ENCODE measurements at regions not wholly inside any gene's neighbourhood (a gene's known extent, or its start where the extent isn't known, plus 50 kb on each side); places are given as distances from the start of the nearest gene placed in this dataset.

DNA sequence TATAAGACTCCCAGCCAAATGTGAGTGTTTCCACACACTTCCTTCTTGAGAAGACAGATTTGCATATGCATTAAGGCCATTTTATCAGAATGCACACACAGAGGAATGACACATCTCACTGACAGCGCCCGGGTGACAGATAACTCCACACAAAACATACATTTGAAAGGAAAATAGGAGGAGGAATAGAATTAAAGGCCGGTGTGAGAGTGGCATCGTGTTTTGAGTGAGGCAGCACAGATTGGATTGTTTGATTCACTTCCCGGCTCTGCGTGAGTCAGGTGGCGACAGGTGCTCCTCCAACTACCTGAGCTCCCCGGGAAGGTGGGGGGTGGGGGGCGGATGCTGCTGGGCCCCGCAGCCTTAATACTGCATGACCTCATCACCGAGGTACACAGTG, 429.0 kb downstream of the TSHZ3 start:
- Histone ChIP-seq H3K27ac (ENCODE audit: low read length) (no peak overlapping the region), H3K27me3 (ENCODE audit: control insufficient read depth, insufficient read depth) (no peaks in the 10 kb centered on the region), H3K4me3 (ENCODE audit: low read length) (no peak overlapping the region), H3K9me3 (ENCODE audit: control insufficient read depth, low read length) (no peaks in the 10 kb centered on the region), H3K4me1 (ENCODE audit: control insufficient read depth, insufficient read depth, low read length) (no peaks in the 10 kb centered on the region)
- no peak for DNase-seq
- intact Hi-C loops (cut with DNase I) = no loop called here
- no peak for ATAC-seq
- WGBS = 49% methylated on average over 11 of the region's 11 CpGs

DNA sequence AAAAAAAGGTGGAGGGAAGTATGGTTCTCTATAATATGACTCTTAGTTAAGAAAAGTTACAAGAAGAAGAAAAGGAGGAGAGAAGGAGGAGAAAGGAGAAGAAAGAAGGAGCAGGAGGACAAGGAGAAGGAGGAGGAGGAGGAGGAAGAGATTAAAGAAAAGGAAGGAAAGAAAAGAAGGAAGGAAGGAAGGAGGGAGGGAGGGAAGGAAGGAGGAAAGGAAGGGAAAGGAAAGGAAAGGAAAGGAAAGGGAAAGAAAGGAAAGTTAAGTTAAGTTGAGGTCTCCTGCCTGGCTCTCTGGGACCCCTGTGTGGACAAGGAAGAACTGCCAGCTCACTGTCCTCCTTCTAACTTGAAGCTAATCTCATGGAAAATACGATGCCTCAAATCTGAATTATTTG, 429.5 kb downstream of the TSHZ3 start:
- DNase-seq = no peak
- no peak for ATAC-seq
- no peaks in the 10 kb centered on the region for H3K27me3 ChIP-seq (ENCODE audit: control insufficient read depth, insufficient read depth)
- no peak overlapping the region for H3K27ac ChIP-seq (ENCODE audit: low read length)
- intact Hi-C loops (cut with DNase I) = no loop called here
- H3K4me3 ChIP-seq (ENCODE audit: low read length) = no peak overlapping the region
- 29% methylated on average over 1 of the region's 1 CpG for WGBS
- H3K9me3 ChIP-seq (ENCODE audit: control insufficient read depth, low read length) = no peaks in the 10 kb centered on the region
- no peaks in the 10 kb centered on the region for H3K4me1 ChIP-seq (ENCODE audit: control insufficient read depth, insufficient read depth, low read length)

- DNase-seq (no peak), ATAC-seq (no peak)
- no peaks in the 10 kb centered on the region for H3K9me3 ChIP-seq (ENCODE audit: control insufficient read depth, low read length)
- intact Hi-C loops (cut with DNase I) = no loop called here
- H3K4me3 ChIP-seq (ENCODE audit: low read length) = no peak overlapping the region
- WGBS = 59% methylated on average over 9 of the region's 9 CpGs
- H3K27me3 ChIP-seq (ENCODE audit: control insufficient read depth, insufficient read depth) = no peaks in the 10 kb centered on the region
- H3K27ac ChIP-seq (ENCODE audit: low read length) = no peak overlapping the region
- no peaks in the 10 kb centered on the region for H3K4me1 ChIP-seq (ENCODE audit: control insufficient read depth, insufficient read depth, low read length)
These were observed 433.0 kb downstream of the TSHZ3 start for GRCh38 chr19:30916238-30916637.

- no peak overlapping the region for H3K4me3 ChIP-seq (ENCODE audit: low read length)
- no peaks in the 10 kb centered on the region for H3K27me3 ChIP-seq (ENCODE audit: control insufficient read depth, insufficient read depth)
- DNase-seq (no peak), ATAC-seq (no peak)
- H3K4me1 ChIP-seq (ENCODE audit: control insufficient read depth, insufficient read depth, low read length) = no peaks in the 10 kb centered on the region
- H3K9me3 ChIP-seq (ENCODE audit: control insufficient read depth, low read length) = no peaks in the 10 kb centered on the region
- intact Hi-C loops (cut with DNase I) = no loop called here
- no peak overlapping the region for H3K27ac ChIP-seq (ENCODE audit: low read length)
- 68% methylated on average over 3 of the region's 3 CpGs for WGBS
These were observed 437.7 kb downstream of the TSHZ3 start for GRCh38 chr19:30911491-30911890.

DNA sequence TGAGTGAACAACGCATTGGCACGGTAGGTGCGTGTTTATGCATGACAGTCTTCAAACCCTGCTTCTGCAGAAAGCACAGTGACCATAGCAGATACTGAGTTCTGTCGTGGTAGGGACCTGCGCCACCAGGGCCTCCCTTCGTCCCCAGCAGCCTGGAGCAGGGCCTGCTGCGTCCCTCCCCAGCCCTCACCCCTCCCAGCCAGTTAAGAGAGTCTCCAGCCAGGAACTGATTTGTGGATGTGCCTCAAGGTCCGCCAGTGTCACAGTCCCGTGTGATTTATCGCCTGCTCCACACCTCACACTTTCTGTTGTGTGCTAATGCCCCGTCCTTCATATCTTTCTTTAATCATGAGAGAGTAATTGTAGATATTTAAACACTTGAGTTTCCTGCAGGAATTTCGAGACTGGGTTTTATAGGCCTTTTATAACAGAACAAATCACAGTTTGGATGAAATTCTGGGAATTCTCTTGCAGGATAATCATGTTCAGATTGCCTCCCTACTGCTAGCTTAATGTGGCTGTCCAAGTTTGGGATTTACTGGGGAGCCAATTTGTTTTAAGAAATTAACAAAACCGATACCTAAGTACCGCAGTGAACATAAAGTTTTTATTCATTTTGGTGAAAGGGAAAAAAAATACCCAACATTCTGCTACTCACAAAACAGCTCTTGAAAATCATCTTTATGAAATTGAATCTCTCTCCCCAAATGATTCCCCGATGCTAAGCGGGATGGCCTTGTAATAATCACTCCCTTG, 438.6 kb downstream of the TSHZ3 start:
- Histone ChIP-seq H3K27ac (ENCODE audit: low read length) (no peak overlapping the region), H3K27me3 (ENCODE audit: control insufficient read depth, insufficient read depth) (no peaks in the 10 kb centered on the region), H3K4me3 (ENCODE audit: low read length) (no peak overlapping the region), H3K4me1 (ENCODE audit: control insufficient read depth, insufficient read depth, low read length) (no peaks in the 10 kb centered on the region), H3K9me3 (ENCODE audit: control insufficient read depth, low read length) (no peaks in the 10 kb centered on the region)
- ATAC-seq = no peak
- WGBS = 65% methylated on average over 16 of the region's 16 CpGs
- intact Hi-C loops (cut with DNase I) = no loop called here
- DNase-seq = no peak

DNA sequence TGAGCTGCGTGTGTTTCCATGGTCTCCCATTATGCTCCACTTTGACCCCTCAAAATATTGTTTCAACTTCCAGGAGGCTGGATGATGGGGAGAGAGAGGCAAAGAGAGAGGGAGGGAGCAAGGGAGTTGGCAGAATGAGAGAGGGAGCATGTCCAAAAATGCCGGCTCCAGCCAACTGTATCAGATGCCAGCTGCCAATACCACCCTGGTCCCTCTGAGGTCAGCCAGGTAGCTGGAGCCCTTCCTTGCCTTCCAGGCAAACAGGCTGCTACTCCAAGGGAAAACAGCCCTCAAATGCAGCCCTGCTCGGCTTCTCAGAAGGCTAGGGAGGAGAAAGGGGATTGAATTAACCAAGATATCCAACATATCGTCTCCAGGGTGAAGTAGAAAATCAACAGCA, 440.0 kb downstream of the TSHZ3 start:
- Histone ChIP-seq H3K4me3 (ENCODE audit: low read length) (no peak overlapping the region), H3K9me3 (ENCODE audit: control insufficient read depth, low read length) (no peaks in the 10 kb centered on the region), H3K27me3 (ENCODE audit: control insufficient read depth, insufficient read depth) (no peaks in the 10 kb centered on the region), H3K4me1 (ENCODE audit: control insufficient read depth, insufficient read depth, low read length) (no peaks in the 10 kb centered on the region), H3K27ac (ENCODE audit: low read length) (no peak overlapping the region)
- no peak for ATAC-seq
- WGBS = 81% methylated on average over 4 of the region's 4 CpGs
- no peak for DNase-seq
- intact Hi-C loops (cut with DNase I) = no loop called here

GRCh38 chr19:30908262-30908771, 440.9 kb downstream of the TSHZ3 start:
- no peaks in the 10 kb centered on the region for H3K27me3 ChIP-seq (ENCODE audit: control insufficient read depth, insufficient read depth)
- H3K9me3 ChIP-seq (ENCODE audit: control insufficient read depth, low read length) = no peaks in the 10 kb centered on the region

DNA sequence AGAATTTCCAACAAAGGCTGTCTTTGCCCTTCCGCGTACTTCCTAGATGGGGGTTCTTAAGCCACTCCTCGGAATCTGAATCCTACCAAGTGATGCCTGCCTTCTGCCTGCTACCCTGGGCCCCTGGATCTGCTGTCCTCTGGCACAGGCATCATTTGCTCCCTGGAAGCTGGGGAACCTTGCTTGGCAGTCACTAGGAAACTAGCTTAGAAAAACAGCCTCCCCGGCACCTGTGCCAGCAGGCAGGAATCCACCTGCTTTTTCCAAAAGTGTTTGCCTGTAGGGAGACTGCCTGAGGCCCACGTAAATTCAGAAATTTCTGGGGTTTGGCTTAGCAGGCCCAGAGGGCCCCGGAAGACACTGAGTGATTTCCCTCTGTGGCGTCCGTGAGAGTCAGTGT, 442.4 kb downstream of the TSHZ3 start:
- no peak overlapping the region for H3K4me3 ChIP-seq (ENCODE audit: low read length)
- WGBS = 91% methylated on average over 8 of the region's 8 CpGs
- H3K4me1 ChIP-seq (ENCODE audit: control insufficient read depth, insufficient read depth, low read length) = no peaks in the 10 kb centered on the region
- ATAC-seq (no peak), DNase-seq (no peak)
- H3K27ac ChIP-seq (ENCODE audit: low read length) = no peak overlapping the region
- intact Hi-C loops (cut with DNase I) = no loop called here
- H3K9me3 ChIP-seq (ENCODE audit: control insufficient read depth, low read length) = no peaks in the 10 kb centered on the region
- no peaks in the 10 kb centered on the region for H3K27me3 ChIP-seq (ENCODE audit: control insufficient read depth, insufficient read depth)

More at GRCh38 chr19:30908262-30908771, 440.9 kb downstream of the TSHZ3 start:
- Histone ChIP-seq H3K27ac (ENCODE audit: low read length) (no peak overlapping the region), H3K4me1 (ENCODE audit: control insufficient read depth, insufficient read depth, low read length) (no peaks in the 10 kb centered on the region), H3K4me3 (ENCODE audit: low read length) (no peak overlapping the region)
- no peak for ATAC-seq
- WGBS = 65% methylated on average over 4 of the region's 4 CpGs
- intact Hi-C loops (cut with DNase I) = no loop called here
- DNase-seq = no peak

DNA sequence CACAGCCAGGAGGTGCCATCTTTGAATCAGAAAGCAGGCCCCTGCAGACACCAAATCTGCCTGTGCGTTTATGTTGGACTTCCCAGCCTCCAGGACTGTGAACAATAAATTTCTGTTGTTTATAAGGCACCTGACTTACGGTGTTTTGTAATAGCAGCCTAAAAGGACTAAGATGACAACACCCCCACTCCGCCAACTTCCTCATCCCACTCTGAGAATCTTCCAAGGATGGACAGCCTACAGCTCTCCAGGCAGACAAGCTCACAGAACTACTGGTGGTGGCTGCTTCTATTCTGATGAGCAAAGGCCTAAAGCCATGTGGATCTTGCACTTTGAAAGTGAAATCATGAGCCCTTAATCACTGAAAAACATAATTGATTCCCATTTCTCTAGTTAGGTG, 449.2 kb downstream of the TSHZ3 start:
- WGBS = 86% methylated on average over 3 of the region's 3 CpGs
- no peak for ATAC-seq
- H3K4me1 ChIP-seq (ENCODE audit: control insufficient read depth, insufficient read depth, low read length) = no peaks in the 10 kb centered on the region
- no peak for DNase-seq
- no peaks in the 10 kb centered on the region for H3K27me3 ChIP-seq (ENCODE audit: control insufficient read depth, insufficient read depth)
- intact Hi-C loops (cut with DNase I) = no loop called here
- H3K27ac ChIP-seq (ENCODE audit: low read length) = no peak overlapping the region
- no peak overlapping the region for H3K4me3 ChIP-seq (ENCODE audit: low read length)
- no peaks in the 10 kb centered on the region for H3K9me3 ChIP-seq (ENCODE audit: control insufficient read depth, low read length)

GRCh38 chr19:30898353-30899103, 450.7 kb downstream of the TSHZ3 start:
- Histone ChIP-seq H3K9me3 (ENCODE audit: control insufficient read depth, low read length) (no peaks in the 10 kb centered on the region), H3K27me3 (ENCODE audit: control insufficient read depth, insufficient read depth) (no peaks in the 10 kb centered on the region), H3K4me1 (ENCODE audit: control insufficient read depth, insufficient read depth, low read length) (no peaks in the 10 kb centered on the region), H3K4me3 (ENCODE audit: low read length) (no peak overlapping the region), H3K27ac (ENCODE audit: low read length) (no peak overlapping the region)
- WGBS = 74% methylated on average over 5 of the region's 5 CpGs
- no peak for DNase-seq
- ATAC-seq = no peak
- intact Hi-C loops (cut with DNase I) = no loop called here

GRCh38 chr19:30897553-30897952, 451.7 kb downstream of the TSHZ3 start:
- WGBS = 94% methylated on average over 7 of the region's 7 CpGs
- Histone ChIP-seq H3K9me3 (ENCODE audit: control insufficient read depth, low read length) (no peaks in the 10 kb centered on the region), H3K27me3 (ENCODE audit: control insufficient read depth, insufficient read depth) (no peaks in the 10 kb centered on the region), H3K4me3 (ENCODE audit: low read length) (no peak overlapping the region), H3K4me1 (ENCODE audit: control insufficient read depth, insufficient read depth, low read length) (no peaks in the 10 kb centered on the region), H3K27ac (ENCODE audit: low read length) (no peak overlapping the region)
- ATAC-seq (no peak), DNase-seq (no peak)
- intact Hi-C loops (cut with DNase I) = no loop called here

All from right cardiac atrium (tissue), 5 donors.